ENCODE measurements at regions not wholly inside any gene's neighbourhood (a gene's known extent, or its start where the extent isn't known, plus 50 kb on each side); places are given as distances from the start of the nearest gene placed in this dataset.

GRCh38 chr6:66057034-66057433, 350.0 kb upstream of the EYS start:
- Mint-ChIP-seq H3K27ac (no peak overlapping the region), H3K4me1 (no peaks in the 10 kb centered on the region), H3K27me3 (no peaks in the 10 kb centered on the region), H3K4me3 (no peak overlapping the region), H3K36me3 (ENCODE audit: low read depth) (no peaks in the 10 kb centered on the region), H3K9me3 (no peaks in the 10 kb centered on the region)
- ATAC-seq (ENCODE audit: low read depth): no peak
- ChIA-PET CTCF (no interaction called here), POLR2A (no interaction called here)
- intact Hi-C loops (cut with micrococcal nuclease): no loop called here
- DNase-seq: no peak
- no peak for TF ChIP-seq CTCF (IDR thresholded peaks at IDR 0.05)

- CTCF ChIA-PET: no interaction called here
- H3K36me3 Mint-ChIP-seq (ENCODE audit: low read depth): no peaks in the 10 kb centered on the region
These were observed 347.9 kb upstream of the EYS start for GRCh38 chr6:66054967-66055366.

GRCh38 chr6:66051812-66052211, 344.8 kb upstream of the EYS start:
- ATAC-seq (ENCODE audit: low read depth) (no peak), DNase-seq (no peak)
- no peak for TF ChIP-seq CTCF (IDR thresholded peaks at IDR 0.05)
- Mint-ChIP-seq H3K9me3 (no peaks in the 10 kb centered on the region), H3K36me3 (ENCODE audit: low read depth) (no peaks in the 10 kb centered on the region), H3K4me3 (no peak overlapping the region), H3K27me3 (no peaks in the 10 kb centered on the region), H3K4me1 (no peaks in the 10 kb centered on the region), H3K27ac (no peak overlapping the region)
- intact Hi-C loops (cut with micrococcal nuclease): no loop called here
- POLR2A ChIA-PET: no interaction called here
- CTCF ChIA-PET: no interaction called here

More at GRCh38 chr6:66054967-66055366, 347.9 kb upstream of the EYS start:
- no peaks in the 10 kb centered on the region for H3K27me3 Mint-ChIP-seq
- ATAC-seq (ENCODE audit: low read depth) (no peak), DNase-seq (no peak)
- H3K9me3 Mint-ChIP-seq: no peaks in the 10 kb centered on the region
- POLR2A ChIA-PET: no interaction called here
- no peaks in the 10 kb centered on the region for H3K4me1 Mint-ChIP-seq
- TF ChIP-seq CTCF (IDR thresholded peaks at IDR 0.05): no peak
- H3K4me3 Mint-ChIP-seq: no peak overlapping the region
- H3K27ac Mint-ChIP-seq: no peak overlapping the region
- intact Hi-C loops (cut with micrococcal nuclease): no loop called here

GRCh38 chr6:66048684-66049474, 341.9 kb upstream of the EYS start:
- no peak for TF ChIP-seq CTCF (IDR thresholded peaks at IDR 0.05)
- no peak overlapping the region for H3K4me3 Mint-ChIP-seq
- POLR2A ChIA-PET: no interaction called here
- H3K36me3 Mint-ChIP-seq (ENCODE audit: low read depth): no peaks in the 10 kb centered on the region
- H3K4me1 Mint-ChIP-seq: no peaks in the 10 kb centered on the region
- H3K27ac Mint-ChIP-seq: no peak overlapping the region
- intact Hi-C loops (cut with micrococcal nuclease): no loop called here
- DNase-seq: no peak
- H3K9me3 Mint-ChIP-seq: peaks cover 11% of the 10 kb centered on the region
- CTCF ChIA-PET: no interaction called here
- no peak for ATAC-seq (ENCODE audit: low read depth)
- no peaks in the 10 kb centered on the region for H3K27me3 Mint-ChIP-seq

- no peak overlapping the region for H3K4me3 Mint-ChIP-seq
- intact Hi-C loops (cut with micrococcal nuclease): no loop called here
- POLR2A ChIA-PET: no interaction called here
- DNase-seq: no peak
- H3K27me3 Mint-ChIP-seq: no peaks in the 10 kb centered on the region
- H3K9me3 Mint-ChIP-seq: peaks cover 2% of the 10 kb centered on the region
- no peak for TF ChIP-seq CTCF (IDR thresholded peaks at IDR 0.05)
- H3K4me1 Mint-ChIP-seq: no peaks in the 10 kb centered on the region
- ATAC-seq (ENCODE audit: low read depth): no peak
- no peak overlapping the region for H3K27ac Mint-ChIP-seq
- CTCF ChIA-PET: no interaction called here
- H3K36me3 Mint-ChIP-seq (ENCODE audit: low read depth): no peaks in the 10 kb centered on the region
These were observed 325.6 kb upstream of the EYS start for GRCh38 chr6:66032626-66033025.

Data from activated B cell treated with CpG ODN at 0.5 μM for 24 hours (primary cell).